DOHH2 (cell line): ENCODE measurements at regions not wholly inside any gene's neighbourhood (a gene's known extent, or its start where the extent isn't known, plus 50 kb on each side); places are given as distances from the start of the nearest gene placed in this dataset.

ENCODE experiments used
- EZH2phosphoT487 ChIP-seq: fragments of 200-600 bp; sonication (generic); IDR thresholded peaks from 2 replicates; pipeline ENCODE4 v1.6.1; 2017; ENCODE audit warnings: borderline replicate concordance, mild to moderate bottlenecking, antibody characterized with exemption, low read length, moderate library complexity, mixed read lengths
- TF ChIP-seq, protein P1 (sequence below): fragments of 200-600 bp; sonication (generic); IDR thresholded peaks from one replicate; pipeline ENCODE4 v1.5.1; 2014; ENCODE audit warnings: antibody characterized with exemption, mild to moderate bottlenecking, low read depth, low read length; ENCODE audit not compliant: poor library complexity, severe bottlenecking

DNA sequence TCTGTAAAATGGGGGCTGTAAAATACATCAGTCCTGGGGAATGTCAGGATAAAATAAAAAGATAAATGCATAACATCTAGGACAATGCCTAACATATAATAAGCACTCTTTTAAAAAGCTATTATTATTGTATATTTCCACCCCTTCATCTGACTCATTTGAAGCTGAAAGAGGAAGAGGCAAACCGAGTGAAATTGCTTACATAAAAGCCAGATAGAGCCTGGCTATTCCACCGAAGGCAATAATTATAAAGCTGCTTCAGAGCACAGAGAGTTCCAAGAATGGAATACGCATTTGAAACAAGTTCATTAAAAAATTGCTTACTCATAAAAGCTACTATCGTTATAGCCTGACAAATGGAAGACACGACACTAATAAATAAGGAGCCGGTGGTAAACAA is 186.1 kb upstream of the CAMK1G start:
- TF ChIP-seq, protein P1, sequence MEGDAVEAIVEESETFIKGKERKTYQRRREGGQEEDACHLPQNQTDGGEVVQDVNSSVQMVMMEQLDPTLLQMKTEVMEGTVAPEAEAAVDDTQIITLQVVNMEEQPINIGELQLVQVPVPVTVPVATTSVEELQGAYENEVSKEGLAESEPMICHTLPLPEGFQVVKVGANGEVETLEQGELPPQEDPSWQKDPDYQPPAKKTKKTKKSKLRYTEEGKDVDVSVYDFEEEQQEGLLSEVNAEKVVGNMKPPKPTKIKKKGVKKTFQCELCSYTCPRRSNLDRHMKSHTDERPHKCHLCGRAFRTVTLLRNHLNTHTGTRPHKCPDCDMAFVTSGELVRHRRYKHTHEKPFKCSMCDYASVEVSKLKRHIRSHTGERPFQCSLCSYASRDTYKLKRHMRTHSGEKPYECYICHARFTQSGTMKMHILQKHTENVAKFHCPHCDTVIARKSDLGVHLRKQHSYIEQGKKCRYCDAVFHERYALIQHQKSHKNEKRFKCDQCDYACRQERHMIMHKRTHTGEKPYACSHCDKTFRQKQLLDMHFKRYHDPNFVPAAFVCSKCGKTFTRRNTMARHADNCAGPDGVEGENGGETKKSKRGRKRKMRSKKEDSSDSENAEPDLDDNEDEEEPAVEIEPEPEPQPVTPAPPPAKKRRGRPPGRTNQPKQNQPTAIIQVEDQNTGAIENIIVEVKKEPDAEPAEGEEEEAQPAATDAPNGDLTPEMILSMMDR = no peak
- TF ChIP-seq EZH2phosphoT487 = no peak
